B cell (primary cell): ENCODE measurements at regions not wholly inside any gene's neighbourhood (a gene's known extent, or its start where the extent isn't known, plus 50 kb on each side); places are given as distances from the start of the nearest gene placed in this dataset.

Experiments
- ATAC-seq: fragments of 200-7000 bp; cut with Tn5 transposase; one replicate; pipeline ENCODE4 v1.10.0; 2021; ENCODE audit warnings: low read depth, mild to moderate bottlenecking, moderate number of reproducible peaks, moderate library complexity
- CTCF ChIA-PET: fragments of 350-600 bp; sonication (Branson Sonifier 250); formaldehyde crosslinking; loops from one replicate; lab custom pipeline; 2021; ENCODE audit warnings: antibody characterized with exemption, inconsistent platforms; lab: Charles Lee
- POLR2A ChIA-PET: fragments of 350-600 bp; sonication (Branson Sonifier 250); formaldehyde crosslinking; loops from one replicate; lab custom pipeline; 2021; ENCODE audit warnings: antibody characterized with exemption; lab: Charles Lee
- DNase-seq: peaks from one replicate; pipeline ENCODE4 v3.0.0; 2013
- H2AFZ ChIP-seq: 2 replicates; pipeline ENCODE4 v1.6.1; 2012; ENCODE audit warnings: mild to moderate bottlenecking, low read depth, low read length; ENCODE audit not compliant: insufficient read depth, poor library complexity, severe bottlenecking
- H3K27ac ChIP-seq, 2 donors: 1 replicate in 1 of 2; 2 replicates in 1 of 2; pipeline ENCODE4 v1.5.1; 2012 to 2013; ENCODE audit warnings: low read length in 2 of 2, mild to moderate bottlenecking in 2 of 2, moderate library complexity in 1 of 2
- H3K27me3 ChIP-seq, 4 experiments: fragments of 200-600 bp in 1 of 4; sonication (generic) in 1 of 4; replicated peaks in 1 of 4; 1 replicate in 2 of 4; 2 replicates in 2 of 4; pipeline versions ENCODE4 v1.6.1 to v1.7.0; 2013 to 2016; ENCODE audit warnings: low read length in 3 of 4, mild to moderate bottlenecking in 2 of 4, mixed read lengths in 1 of 4, moderate library complexity in 1 of 4; ENCODE audit not compliant: insufficient read depth in 4 of 4, control insufficient read depth in 3 of 4; ENCODE audit errors: control extremely low read depth in 1 of 4
- H3K36me3 ChIP-seq, 2 experiments: replicated peaks in 1 of 2; 1 replicate in 1 of 2; 2 replicates in 1 of 2; pipeline versions ENCODE4 v1.6.1 to v1.7.1; 2013; ENCODE audit warnings: low read length in 1 of 2; ENCODE audit not compliant: insufficient read depth in 2 of 2, control insufficient read depth in 1 of 2; ENCODE audit errors: control extremely low read depth in 1 of 2, extremely low read depth in 1 of 2
- H3K4me1 ChIP-seq, 2 donors: fragments of 200-600 bp in 1 of 2; sonication (generic) in 1 of 2; 1 replicate in 1 of 2; 2 replicates in 1 of 2; pipeline versions ENCODE4 v1.5.1 to v1.6.1; 2013 to 2017; ENCODE audit warnings: low read length in 2 of 2; ENCODE audit not compliant: control insufficient read depth in 2 of 2, insufficient read depth in 2 of 2
- H3K4me2 ChIP-seq: replicated peaks from 2 replicates; pipeline ENCODE3; 2012; ENCODE audit warnings: mild to moderate bottlenecking, low read depth, low read length; ENCODE audit not compliant: poor library complexity, severe bottlenecking
- H3K4me3 ChIP-seq, 5 experiments: fragments of 200-600 bp in 1 of 5; sonication (generic) in 1 of 5; 1 replicate in 3 of 5; 2 replicates in 2 of 5; pipeline versions ENCODE4 v1.5.1 to v1.7.0; 2011 to 2016; ENCODE audit warnings: low read length in 4 of 5, mild to moderate bottlenecking in 4 of 5, low read depth in 2 of 5, control low read depth in 1 of 5, moderate library complexity in 1 of 5; ENCODE audit not compliant: insufficient read depth in 1 of 5; ENCODE audit errors: control extremely low read depth in 1 of 5, extremely low read depth in 1 of 5
- H3K79me2 ChIP-seq: fragments of 200-600 bp; sonication (generic); one replicate; pipeline ENCODE4 v1.6.0; 2016; ENCODE audit warnings: low read length; ENCODE audit not compliant: control insufficient read depth, insufficient read depth
- H3K9ac ChIP-seq: fragments of 200-600 bp; sonication (generic); 2 replicates; pipeline ENCODE4 v1.6.1; 2017; ENCODE audit warnings: mild to moderate bottlenecking, low read length, moderate library complexity
- H3K9me3 ChIP-seq, 3 donors: one replicate each; pipeline versions ENCODE4 v1.6.1 to v1.7.1; 2013; ENCODE audit warnings: low read length in 2 of 3; ENCODE audit not compliant: control insufficient read depth in 2 of 3, insufficient read depth in 1 of 3; ENCODE audit errors: control extremely low read depth in 1 of 3
- H4K20me1 ChIP-seq: 2 replicates; pipeline ENCODE4 v1.6.0; 2012; ENCODE audit warnings: mild to moderate bottlenecking, low read length; ENCODE audit not compliant: insufficient read depth, control insufficient read depth, poor library complexity, severe bottlenecking
- H3K27ac Mint-ChIP-seq: one replicate; pipeline ENCODE4 v1.8.0; 2021; ENCODE audit warnings: mixed read lengths
- H3K27me3 Mint-ChIP-seq: one replicate; pipeline ENCODE4 v1.8.0; 2021; ENCODE audit warnings: mixed read lengths
- H3K4me1 Mint-ChIP-seq: one replicate; pipeline ENCODE4 v1.8.0; 2021; ENCODE audit warnings: mixed read lengths
- H3K4me3 Mint-ChIP-seq: one replicate; pipeline ENCODE4 v1.8.0; 2021; ENCODE audit warnings: mixed read lengths
- H3K9me3 Mint-ChIP-seq: one replicate; pipeline ENCODE4 v1.8.0; 2022; ENCODE audit warnings: mixed read lengths; ENCODE audit not compliant: insufficient read depth
- CTCF ChIP-seq: fragments of 200-600 bp; IDR thresholded peaks from one replicate; pipeline ENCODE4 v1.8.0; 2022; ENCODE audit warnings: antibody characterized with exemption, mild to moderate bottlenecking
- EZH2 ChIP-seq: IDR thresholded peaks from 2 replicates; pipeline ENCODE4 v1.6.1; 2012; ENCODE audit warnings: borderline replicate concordance, low read depth, mild to moderate bottlenecking, moderate library complexity, low read length; ENCODE audit not compliant: insufficient read depth, poor library complexity, severe bottlenecking
- WGBS: methylation state at CpG from one replicate; pipeline ENCODE4 v1.1.5; 2013; ENCODE audit warnings: missing lambda C conversion rate; ENCODE audit not compliant: insufficient coverage; 5-methylcytosine and 5-hydroxymethylcytosine counted together
- intact Hi-C: fragments of 100-400 bp; cut with micrococcal nuclease; formaldehyde crosslinking; loops from one replicate; pipeline ENCODE4 v1.10.0; 2022

- Histone ChIP-seq H3K27me3 (no peaks in the 10 kb centered on the region), H3K9me3 (no peaks in the 10 kb centered on the region), H3K9ac (no peak overlapping the region), H4K20me1 (no peaks in the 10 kb centered on the region), H3K4me2 (no peak overlapping the region), H3K4me1 (no peaks in the 10 kb centered on the region), H3K79me2 (no peaks in the 10 kb centered on the region), H3K4me3 (no peak overlapping the region), H3K27ac (no peak overlapping the region), H2AFZ (no peak overlapping the region), H3K36me3 (no peaks in the 10 kb centered on the region)
- POLR2A ChIA-PET: no interaction called here
- DNase-seq (no peak), ATAC-seq (no peak)
- TF ChIP-seq EZH2 (no peak), CTCF (no peak)
- Mint-ChIP-seq H3K27ac (no peak overlapping the region), H3K27me3 (peaks cover 12% of the 10 kb centered on the region), H3K9me3 (no peaks in the 10 kb centered on the region), H3K4me3 (no peak overlapping the region), H3K4me1 (no peaks in the 10 kb centered on the region)
- no CpG with 5 or more reads among the region's 1 CpG for WGBS
- CTCF ChIA-PET: no interaction called here
- intact Hi-C loops: no loop called here
Measured at GRCh38 chr12:45498645-45499044, 230.9 kb upstream of the ARID2 start.

GRCh38 chr12:45502481-45503128 lies 226.9 kb upstream of the ARID2 start:
- CTCF ChIA-PET: no interaction called here
- H3K4me3 Mint-ChIP-seq: no peak overlapping the region
- TF ChIP-seq EZH2: no peak
- TF ChIP-seq CTCF: no peak

More at GRCh38 chr12:45502481-45503128, 226.9 kb upstream of the ARID2 start:
- POLR2A ChIA-PET: no interaction called here
- intact Hi-C loops: no loop called here
- Histone ChIP-seq H3K27me3 (no peaks in the 10 kb centered on the region), H4K20me1 (no peaks in the 10 kb centered on the region), H3K4me1 (no peaks in the 10 kb centered on the region), H3K27ac (no peak overlapping the region), H3K9me3 (no peaks in the 10 kb centered on the region), H3K4me2 (no peak overlapping the region), H3K9ac (no peak overlapping the region), H2AFZ (no peak overlapping the region), H3K79me2 (no peaks in the 10 kb centered on the region), H3K4me3 (no peak overlapping the region), H3K36me3 (no peaks in the 10 kb centered on the region)
- H3K27me3 Mint-ChIP-seq: peaks cover 12% of the 10 kb centered on the region
- DNase-seq: no peak
- no peak overlapping the region for H3K27ac Mint-ChIP-seq
- no peaks in the 10 kb centered on the region for H3K4me1 Mint-ChIP-seq
- no CpG with 5 or more reads among the region's 4 CpGs for WGBS
- no peak for ATAC-seq
- H3K9me3 Mint-ChIP-seq: no peaks in the 10 kb centered on the region
